Glutamatergic neuron (in vitro differentiated cells): ENCODE measurements at regions not wholly inside any gene's neighbourhood (a gene's known extent, or its start where the extent isn't known, plus 50 kb on each side); places are given as distances from the start of the nearest gene placed in this dataset.

Experiments
- DNase-seq: peaks from one replicate; pipeline ENCODE4 v3.0.0; 2022
- H3K27ac Mint-ChIP-seq: one replicate; pipeline ENCODE4 v1.8.0; 2020; ENCODE audit warnings: mild to moderate bottlenecking, mixed read lengths, inconsistent platforms; ENCODE audit not compliant: unreplicated experiment
- H3K27me3 Mint-ChIP-seq: one replicate; pipeline ENCODE4 v1.8.0; 2020; ENCODE audit warnings: mild to moderate bottlenecking, moderate library complexity, mixed read lengths, inconsistent platforms; ENCODE audit not compliant: unreplicated experiment
- H3K36me3 Mint-ChIP-seq: one replicate; pipeline ENCODE4 v1.8.0; 2020; ENCODE audit warnings: mild to moderate bottlenecking, mixed read lengths, inconsistent platforms; ENCODE audit not compliant: unreplicated experiment
- H3K4me1 Mint-ChIP-seq: one replicate; pipeline ENCODE4 v1.8.0; 2020; ENCODE audit warnings: mild to moderate bottlenecking, low read depth, mixed read lengths, inconsistent platforms; ENCODE audit not compliant: unreplicated experiment
- H3K4me3 Mint-ChIP-seq: one replicate; pipeline ENCODE4 v1.8.0; 2020; ENCODE audit warnings: mild to moderate bottlenecking, mixed read lengths, inconsistent platforms; ENCODE audit not compliant: unreplicated experiment
- H3K9me3 Mint-ChIP-seq: one replicate; pipeline ENCODE4 v1.8.0; 2020; ENCODE audit warnings: mild to moderate bottlenecking, moderate library complexity, mixed read lengths, inconsistent platforms; ENCODE audit not compliant: unreplicated experiment
- TF ChIP-seq, protein P1 (sequence below): fragments of 200-600 bp; sonication (generic); IDR thresholded peaks from one replicate; pipeline ENCODE4 v1.5.0; 2021; ENCODE audit not compliant: partially characterized antibody, unreplicated experiment

DNA sequence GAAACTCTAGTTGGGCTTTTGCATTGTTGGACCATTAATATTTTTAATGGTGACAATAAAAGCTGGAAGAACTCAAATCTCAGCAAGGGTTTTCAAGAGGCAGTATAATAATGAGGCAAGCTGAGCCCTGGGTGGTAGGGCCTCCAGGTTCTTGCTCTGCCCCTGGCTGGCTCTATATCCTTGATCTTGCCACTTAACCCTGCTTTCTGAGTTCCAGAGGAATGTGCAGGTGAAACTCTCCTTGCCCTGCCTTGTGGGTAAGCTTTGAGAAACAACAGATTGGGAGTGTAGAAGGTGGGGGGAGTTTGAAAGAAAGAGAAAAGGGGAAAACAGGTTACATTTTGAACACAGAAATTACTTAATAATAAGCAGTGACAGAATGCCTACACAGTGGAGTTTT lies 103.3 kb upstream of the MAP4K3 start:
- Mint-ChIP-seq H3K4me1 (peaks cover 6% of the 10 kb centered on the region), H3K4me3 (no peak overlapping the region), H3K27me3 (peaks cover 2% of the 10 kb centered on the region), H3K27ac (no peak overlapping the region), H3K9me3 (no peaks in the 10 kb centered on the region), H3K36me3 (no peaks in the 10 kb centered on the region)
- DNase-seq, result no peak
- TF ChIP-seq, protein P1, sequence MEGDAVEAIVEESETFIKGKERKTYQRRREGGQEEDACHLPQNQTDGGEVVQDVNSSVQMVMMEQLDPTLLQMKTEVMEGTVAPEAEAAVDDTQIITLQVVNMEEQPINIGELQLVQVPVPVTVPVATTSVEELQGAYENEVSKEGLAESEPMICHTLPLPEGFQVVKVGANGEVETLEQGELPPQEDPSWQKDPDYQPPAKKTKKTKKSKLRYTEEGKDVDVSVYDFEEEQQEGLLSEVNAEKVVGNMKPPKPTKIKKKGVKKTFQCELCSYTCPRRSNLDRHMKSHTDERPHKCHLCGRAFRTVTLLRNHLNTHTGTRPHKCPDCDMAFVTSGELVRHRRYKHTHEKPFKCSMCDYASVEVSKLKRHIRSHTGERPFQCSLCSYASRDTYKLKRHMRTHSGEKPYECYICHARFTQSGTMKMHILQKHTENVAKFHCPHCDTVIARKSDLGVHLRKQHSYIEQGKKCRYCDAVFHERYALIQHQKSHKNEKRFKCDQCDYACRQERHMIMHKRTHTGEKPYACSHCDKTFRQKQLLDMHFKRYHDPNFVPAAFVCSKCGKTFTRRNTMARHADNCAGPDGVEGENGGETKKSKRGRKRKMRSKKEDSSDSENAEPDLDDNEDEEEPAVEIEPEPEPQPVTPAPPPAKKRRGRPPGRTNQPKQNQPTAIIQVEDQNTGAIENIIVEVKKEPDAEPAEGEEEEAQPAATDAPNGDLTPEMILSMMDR, result no peak

DNA sequence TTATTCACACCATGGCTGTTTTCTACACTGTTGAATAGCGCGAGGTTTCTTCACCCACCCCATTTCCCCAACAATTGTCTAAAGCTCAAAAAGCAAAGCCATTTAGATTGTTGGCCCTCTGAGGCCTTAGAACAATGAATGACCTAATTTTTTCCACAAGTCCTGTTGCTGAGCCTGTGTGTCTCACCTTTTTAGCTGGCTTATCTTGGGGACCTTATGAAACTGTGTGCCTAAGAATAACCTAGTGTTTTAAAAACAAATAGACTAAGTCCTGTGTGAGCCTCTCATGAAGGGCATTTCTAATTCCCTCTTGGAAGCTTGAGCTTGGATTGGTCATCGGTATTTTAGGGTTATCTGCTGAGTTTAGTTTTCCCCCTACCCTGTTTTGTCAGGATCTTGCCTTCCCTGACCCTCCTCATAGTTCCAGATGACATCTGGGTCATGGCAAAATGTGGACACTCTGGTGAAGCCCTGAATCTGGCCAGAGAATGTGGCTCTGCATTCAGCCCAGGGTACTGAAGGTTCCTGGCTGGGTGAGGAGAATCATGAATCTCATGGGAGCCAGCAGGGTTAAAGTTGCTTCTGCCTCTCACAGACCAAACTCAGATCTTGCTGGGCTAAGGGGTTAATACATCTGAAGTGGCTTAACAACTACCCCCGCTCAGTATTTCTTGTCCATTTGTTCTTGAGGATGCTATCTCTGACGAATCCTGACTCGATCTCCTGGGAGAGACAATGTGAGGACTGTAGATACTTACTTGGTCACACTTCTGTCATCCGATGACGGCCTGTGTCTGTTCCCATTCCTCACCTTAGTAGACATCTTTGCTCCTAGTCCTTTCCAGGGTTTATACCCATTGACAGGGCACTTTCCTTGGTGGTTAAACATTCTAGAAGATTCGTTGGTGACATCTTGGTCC lies 104.2 kb upstream of the MAP4K3 start:
- peaks cover 6% of the 10 kb centered on the region for H3K4me1 Mint-ChIP-seq
- DNase-seq, result no peak
- no peaks in the 10 kb centered on the region for H3K9me3 Mint-ChIP-seq
- H3K4me3 Mint-ChIP-seq, result no peak overlapping the region
- no peak overlapping the region for H3K27ac Mint-ChIP-seq
- peaks cover 2% of the 10 kb centered on the region for H3K27me3 Mint-ChIP-seq
- TF ChIP-seq, protein P1, result no peak
- no peaks in the 10 kb centered on the region for H3K36me3 Mint-ChIP-seq

DNA sequence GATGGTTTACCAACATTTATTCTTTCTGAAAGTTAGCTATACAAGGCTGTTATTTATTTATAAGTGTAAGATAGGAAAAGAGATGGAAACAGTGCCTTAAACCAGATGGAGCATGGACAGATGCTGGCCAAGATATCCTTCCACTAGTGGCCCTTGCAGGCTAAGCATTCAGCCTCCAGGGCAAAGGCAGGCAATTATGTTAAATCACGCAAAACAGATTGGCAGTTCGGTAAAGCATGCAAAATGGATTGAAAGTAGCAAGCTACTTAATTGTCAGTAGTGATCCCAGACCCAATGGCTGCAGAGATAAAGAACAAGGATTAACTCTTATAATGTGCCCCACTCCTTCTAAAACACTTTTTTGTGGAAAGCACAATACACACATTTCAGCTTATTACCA lies 105.4 kb upstream of the MAP4K3 start:
- Mint-ChIP-seq H3K27ac (no peak overlapping the region), H3K4me1 (peaks cover 6% of the 10 kb centered on the region), H3K4me3 (no peak overlapping the region), H3K27me3 (peaks cover 2% of the 10 kb centered on the region), H3K9me3 (no peaks in the 10 kb centered on the region), H3K36me3 (no peaks in the 10 kb centered on the region)
- no peak for DNase-seq
- TF ChIP-seq, protein P1, result no peak

DNA sequence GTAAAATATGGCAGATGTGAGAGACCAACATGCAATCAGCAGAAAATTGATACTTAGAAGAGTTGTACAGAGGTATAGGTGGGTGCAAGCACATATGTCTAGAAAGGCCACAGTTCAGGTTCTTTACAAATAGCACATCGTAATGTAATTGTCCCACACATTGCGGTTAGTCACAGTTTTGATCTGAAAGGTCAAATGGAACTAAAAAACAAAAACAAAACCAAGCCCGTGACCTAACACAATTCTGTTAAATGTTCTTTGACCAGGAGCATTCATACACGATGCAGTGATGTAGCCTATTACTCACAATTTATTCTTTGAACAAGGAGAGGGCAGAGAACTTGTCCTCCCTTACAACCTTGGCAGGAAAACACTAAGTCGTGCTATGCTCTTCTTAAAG lies 108.9 kb upstream of the MAP4K3 start:
- no peaks in the 10 kb centered on the region for H3K9me3 Mint-ChIP-seq

DNA sequence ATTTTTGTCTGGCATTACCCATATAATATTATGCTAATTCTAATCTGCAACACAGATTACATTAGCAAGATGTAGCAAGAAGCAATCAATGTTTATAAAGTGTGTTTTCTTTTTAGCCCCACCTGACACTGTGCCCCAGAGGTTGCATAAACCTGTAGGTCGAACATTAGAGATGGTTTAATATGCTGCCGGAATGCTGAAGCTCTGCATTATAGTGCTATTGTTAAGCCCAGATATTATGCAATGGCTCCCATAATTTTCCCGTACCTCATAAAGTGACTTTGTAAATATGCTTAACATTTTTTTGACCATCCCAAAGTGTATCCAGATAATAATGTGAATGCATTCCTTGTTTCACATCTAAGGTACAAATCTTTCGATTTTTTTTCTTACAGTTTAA lies 109.3 kb upstream of the MAP4K3 start:
- TF ChIP-seq, protein P1, result no peak
- Mint-ChIP-seq H3K27ac (no peak overlapping the region), H3K4me3 (no peak overlapping the region), H3K9me3 (no peaks in the 10 kb centered on the region), H3K4me1 (peaks cover 6% of the 10 kb centered on the region), H3K27me3 (peaks cover 2% of the 10 kb centered on the region), H3K36me3 (peaks cover 4% of the 10 kb centered on the region)
- DNase-seq, result no peak

More for the DNA sequence above, 108.9 kb upstream of the MAP4K3 start:
- TF ChIP-seq, protein P1, result no peak
- H3K27me3 Mint-ChIP-seq, result peaks cover 2% of the 10 kb centered on the region
- DNase-seq, result no peak
- H3K27ac Mint-ChIP-seq, result no peak overlapping the region
- H3K4me3 Mint-ChIP-seq, result no peak overlapping the region
- peaks cover 6% of the 10 kb centered on the region for H3K4me1 Mint-ChIP-seq
- H3K36me3 Mint-ChIP-seq, result peaks cover 4% of the 10 kb centered on the region
